ENCODE measurements at regions not wholly inside any gene's neighbourhood (a gene's known extent, or its start where the extent isn't known, plus 50 kb on each side); places are given as distances from the start of the nearest gene placed in this dataset.

GRCh38 chr3:105938101-105938500, 69.3 kb upstream of the CBLB start:
- TF ChIP-seq, protein P1, sequence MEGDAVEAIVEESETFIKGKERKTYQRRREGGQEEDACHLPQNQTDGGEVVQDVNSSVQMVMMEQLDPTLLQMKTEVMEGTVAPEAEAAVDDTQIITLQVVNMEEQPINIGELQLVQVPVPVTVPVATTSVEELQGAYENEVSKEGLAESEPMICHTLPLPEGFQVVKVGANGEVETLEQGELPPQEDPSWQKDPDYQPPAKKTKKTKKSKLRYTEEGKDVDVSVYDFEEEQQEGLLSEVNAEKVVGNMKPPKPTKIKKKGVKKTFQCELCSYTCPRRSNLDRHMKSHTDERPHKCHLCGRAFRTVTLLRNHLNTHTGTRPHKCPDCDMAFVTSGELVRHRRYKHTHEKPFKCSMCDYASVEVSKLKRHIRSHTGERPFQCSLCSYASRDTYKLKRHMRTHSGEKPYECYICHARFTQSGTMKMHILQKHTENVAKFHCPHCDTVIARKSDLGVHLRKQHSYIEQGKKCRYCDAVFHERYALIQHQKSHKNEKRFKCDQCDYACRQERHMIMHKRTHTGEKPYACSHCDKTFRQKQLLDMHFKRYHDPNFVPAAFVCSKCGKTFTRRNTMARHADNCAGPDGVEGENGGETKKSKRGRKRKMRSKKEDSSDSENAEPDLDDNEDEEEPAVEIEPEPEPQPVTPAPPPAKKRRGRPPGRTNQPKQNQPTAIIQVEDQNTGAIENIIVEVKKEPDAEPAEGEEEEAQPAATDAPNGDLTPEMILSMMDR (IDR thresholded peaks at IDR 0.05; ENCODE audit: low read length), result no peak
- TF ChIP-seq EZH2 (IDR thresholded peaks at IDR 0.05; ENCODE audit: borderline replicate concordance, low read length), result no peak

Data from OCI-LY1 (cell line).